A673 (cell line): ENCODE measurements at regions not wholly inside any gene's neighbourhood (a gene's known extent, or its start where the extent isn't known, plus 50 kb on each side); places are given as distances from the start of the nearest gene placed in this dataset.
"Not testable (repeated sequence)": the region's sequence is repeated elsewhere in the genome, so short reads cannot be mapped to it uniquely, and the experiment has no call there.

ENCODE experiments used
- BruUV-seq: library from RNA; stranded (reverse); fragments of 400-500 nt; replicated peaks from 2 replicates; lab custom pipeline; 2021; lab: Mats Ljungman, UMichigan
- CTCF ChIA-PET: fragments of 300-600 bp; sonication (Branson Sonifier 250); formaldehyde crosslinking; loops from one replicate; lab custom pipeline; 2022; ENCODE audit warnings: antibody characterized with exemption; lab: Charles Lee
- POLR2A ChIA-PET: fragments of 300-600 bp; sonication (Branson Sonifier 250); formaldehyde crosslinking; loops from one replicate; lab custom pipeline; 2022; ENCODE audit warnings: antibody characterized with exemption; ENCODE audit not compliant: low non-redundant PET; lab: Charles Lee
- DNase-seq: peaks from one replicate; pipeline ENCODE4 v3.0.0-alpha.2; 2015; ENCODE audit warnings: low spot score
- H3K27ac ChIP-seq: fragments of 200-600 bp; sonication (generic); 2 replicates; pipeline ENCODE4 v1.5.1; 2016; ENCODE audit warnings: mixed run types, low read depth, mild to moderate bottlenecking, mixed read lengths, antibody characterized with exemption, low read length; ENCODE audit not compliant: poor library complexity, severe bottlenecking
- H3K27me3 ChIP-seq: fragments of 200-600 bp; sonication (generic); replicated peaks from 2 replicates; pipeline ENCODE4 v1.6.1; 2017; ENCODE audit warnings: mixed run types, low read depth, mild to moderate bottlenecking, mixed read lengths, antibody characterized with exemption, low read length; ENCODE audit not compliant: insufficient read depth, poor library complexity
- H3K36me3 ChIP-seq: fragments of 200-600 bp; sonication (generic); 2 replicates; pipeline ENCODE4 v1.6.1; 2016; ENCODE audit warnings: mixed run types, mild to moderate bottlenecking, mixed read lengths, antibody characterized with exemption, low read length; ENCODE audit not compliant: insufficient read depth, poor library complexity, severe bottlenecking
- H3K4me1 ChIP-seq: fragments of 200-600 bp; sonication (generic); 2 replicates; pipeline ENCODE4 v1.6.1; 2017; ENCODE audit warnings: mixed run types, mild to moderate bottlenecking, mixed read lengths, antibody characterized with exemption, low read length; ENCODE audit not compliant: insufficient read depth, poor library complexity, severe bottlenecking
- H3K4me3 ChIP-seq: fragments of 200-600 bp; sonication (generic); 2 replicates; pipeline ENCODE4 v1.5.1; 2016; ENCODE audit warnings: low read depth, mixed run types, mild to moderate bottlenecking, mixed read lengths, low read length; ENCODE audit not compliant: poor library complexity, severe bottlenecking
- H3K9me3 ChIP-seq: fragments of 200-600 bp; sonication (generic); 2 replicates; pipeline ENCODE4 v1.6.1; 2016; ENCODE audit warnings: mixed run types, low read depth, mild to moderate bottlenecking, mixed read lengths, antibody characterized with exemption, low read length; ENCODE audit not compliant: poor library complexity, severe bottlenecking
- EZH2 ChIP-seq: fragments of 200-600 bp; sonication (generic); IDR thresholded peaks from 2 replicates; pipeline ENCODE4 v1.6.1; 2017; ENCODE audit warnings: borderline replicate concordance, low read depth, mild to moderate bottlenecking, mixed read lengths, antibody characterized with exemption, low read length; ENCODE audit not compliant: poor library complexity, severe bottlenecking
- intact Hi-C: fragments of 100-400 bp; cut with micrococcal nuclease; formaldehyde crosslinking; loops from one replicate; pipeline ENCODE4 v1.10.0; 2022; ENCODE audit not compliant: unreplicated experiment
- TF ChIP-seq, protein P1 (sequence below): fragments of 300-800, 200-600 bp; sonication (generic); conservative IDR thresholded peaks from 2 replicates; pipeline ENCODE4 v1.5.1; 2017; ENCODE audit warnings: low read depth, mild to moderate bottlenecking, antibody characterized with exemption, low read length, moderate library complexity, mixed read lengths

DNA sequence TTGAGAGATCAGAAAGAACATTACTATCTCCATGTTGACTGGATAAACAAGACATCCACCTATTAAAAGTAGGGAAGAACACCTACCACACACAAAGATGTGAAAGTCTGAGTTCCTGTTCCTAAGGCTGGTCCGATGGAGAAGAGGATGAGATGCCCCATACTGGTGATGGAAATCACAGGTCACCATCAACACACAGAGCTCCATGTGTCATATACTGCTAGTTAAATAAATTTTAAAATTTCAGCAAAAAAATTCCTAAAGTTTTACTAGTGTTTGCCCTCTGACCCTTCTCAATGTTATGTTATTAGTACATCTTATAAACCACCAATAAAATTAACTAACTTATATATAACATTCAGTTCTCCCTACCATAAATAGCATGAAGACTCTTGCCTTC, 59.1 kb downstream of the KCNA5 start:
- no peaks in the 10 kb centered on the region for H3K9me3 ChIP-seq
- ChIA-PET POLR2A (no interaction called here), CTCF (no interaction called here)
- DNase-seq = no peak
- no peak overlapping the region for H3K27ac ChIP-seq
- H3K4me1 ChIP-seq = no peaks in the 10 kb centered on the region
- H3K27me3 ChIP-seq = peaks cover 17% of the 10 kb centered on the region
- intact Hi-C loops = no loop called here
- no TSS peak for BruUV-seq
- TF ChIP-seq, protein P1, sequence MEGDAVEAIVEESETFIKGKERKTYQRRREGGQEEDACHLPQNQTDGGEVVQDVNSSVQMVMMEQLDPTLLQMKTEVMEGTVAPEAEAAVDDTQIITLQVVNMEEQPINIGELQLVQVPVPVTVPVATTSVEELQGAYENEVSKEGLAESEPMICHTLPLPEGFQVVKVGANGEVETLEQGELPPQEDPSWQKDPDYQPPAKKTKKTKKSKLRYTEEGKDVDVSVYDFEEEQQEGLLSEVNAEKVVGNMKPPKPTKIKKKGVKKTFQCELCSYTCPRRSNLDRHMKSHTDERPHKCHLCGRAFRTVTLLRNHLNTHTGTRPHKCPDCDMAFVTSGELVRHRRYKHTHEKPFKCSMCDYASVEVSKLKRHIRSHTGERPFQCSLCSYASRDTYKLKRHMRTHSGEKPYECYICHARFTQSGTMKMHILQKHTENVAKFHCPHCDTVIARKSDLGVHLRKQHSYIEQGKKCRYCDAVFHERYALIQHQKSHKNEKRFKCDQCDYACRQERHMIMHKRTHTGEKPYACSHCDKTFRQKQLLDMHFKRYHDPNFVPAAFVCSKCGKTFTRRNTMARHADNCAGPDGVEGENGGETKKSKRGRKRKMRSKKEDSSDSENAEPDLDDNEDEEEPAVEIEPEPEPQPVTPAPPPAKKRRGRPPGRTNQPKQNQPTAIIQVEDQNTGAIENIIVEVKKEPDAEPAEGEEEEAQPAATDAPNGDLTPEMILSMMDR = no peak
- no peak for TF ChIP-seq EZH2
- no peaks in the 10 kb centered on the region for H3K36me3 ChIP-seq
- H3K4me3 ChIP-seq = no peak overlapping the region

DNA sequence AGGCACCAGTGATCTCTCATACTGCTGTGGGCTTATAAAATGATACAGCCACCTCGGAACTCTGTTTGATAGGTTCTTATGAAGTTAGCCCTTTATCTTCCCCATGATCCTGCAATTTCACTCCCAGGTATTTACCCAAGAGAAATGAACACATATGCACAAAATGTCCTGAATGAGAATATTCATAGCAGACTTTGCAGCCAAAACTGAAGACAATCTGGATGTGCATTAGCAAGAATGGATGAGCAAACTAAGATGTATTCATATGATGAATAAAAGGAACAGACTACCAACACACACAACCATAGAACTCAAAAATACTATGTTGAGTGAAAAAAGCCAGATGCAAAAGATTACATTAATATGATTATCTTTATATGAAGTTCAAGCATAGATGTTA, 66.7 kb downstream of the KCNA5 start:
- no peak for DNase-seq
- Histone ChIP-seq H3K4me1 (no peaks in the 10 kb centered on the region), H3K4me3 (no peak overlapping the region), H3K36me3 (no peaks in the 10 kb centered on the region), H3K27ac (no peak overlapping the region), H3K9me3 (no peaks in the 10 kb centered on the region), H3K27me3 (peaks cover 32% of the 10 kb centered on the region)
- POLR2A ChIA-PET = no interaction called here
- intact Hi-C loops = no loop called here
- BruUV-seq = no TSS peak
- TF ChIP-seq EZH2 = no peak
- TF ChIP-seq, protein P1 = no peak
- CTCF ChIA-PET = no interaction called here

DNA sequence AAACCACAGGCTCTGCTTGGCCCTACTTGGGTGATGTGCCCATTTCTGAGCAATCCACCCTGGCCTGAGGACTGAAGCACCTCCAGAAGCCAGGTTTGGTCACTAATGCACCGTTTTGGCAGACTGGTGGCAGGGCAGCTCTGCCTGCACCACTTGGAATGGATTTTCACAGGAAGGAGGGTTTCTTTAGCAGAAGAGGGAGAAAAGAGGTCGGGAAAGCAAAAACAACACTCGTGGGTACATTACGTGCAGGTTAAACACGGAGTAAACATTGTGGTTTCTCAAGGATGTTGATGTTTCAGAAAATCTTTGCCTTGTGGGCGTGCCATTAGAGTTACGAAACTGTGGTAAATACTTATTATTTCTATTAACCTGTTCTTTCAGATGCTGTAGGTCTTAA, 70.8 kb downstream of the KCNA5 start:
- no peak overlapping the region for H3K4me3 ChIP-seq
- H3K27ac ChIP-seq = no peak overlapping the region
- no peak for TF ChIP-seq EZH2
- TF ChIP-seq, protein P1 = no peak
- CTCF ChIA-PET = no interaction called here
- DNase-seq = no peak
- H3K27me3 ChIP-seq = peaks cover 24% of the 10 kb centered on the region
- no TSS peak for BruUV-seq
- no peaks in the 10 kb centered on the region for H3K36me3 ChIP-seq
- H3K4me1 ChIP-seq = no peaks in the 10 kb centered on the region
- POLR2A ChIA-PET = no interaction called here
- intact Hi-C loops = no loop called here
- no peaks in the 10 kb centered on the region for H3K9me3 ChIP-seq

DNA sequence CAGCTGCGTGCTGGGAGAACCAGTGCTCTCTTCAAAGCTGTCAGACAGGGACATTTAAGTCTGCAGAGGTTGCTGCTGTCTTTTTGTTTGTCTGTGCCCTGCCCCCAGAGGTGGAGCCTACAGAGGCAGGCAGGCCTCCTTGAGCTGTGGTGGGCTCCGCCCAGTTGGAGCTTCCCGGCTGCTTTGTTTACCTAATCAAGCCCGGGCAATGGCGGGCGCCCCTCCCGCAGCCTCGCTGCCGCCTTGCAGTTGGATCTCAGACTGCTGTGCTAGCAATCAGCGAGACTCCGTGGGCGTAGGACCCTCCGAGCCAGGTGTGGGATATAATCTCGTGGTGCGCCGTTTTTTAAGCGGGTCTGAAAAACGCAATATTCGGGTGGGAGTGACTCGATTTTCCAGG, 78.1 kb downstream of the KCNA5 start:
- DNase-seq, H3K36me3 ChIP-seq, intact Hi-C loops, CTCF ChIA-PET, BruUV-seq, H3K27me3 ChIP-seq, H3K9me3 ChIP-seq, H3K27ac ChIP-seq, H3K4me3 ChIP-seq, H3K4me1 ChIP-seq, POLR2A ChIA-PET: not testable (repeated sequence)

DNA sequence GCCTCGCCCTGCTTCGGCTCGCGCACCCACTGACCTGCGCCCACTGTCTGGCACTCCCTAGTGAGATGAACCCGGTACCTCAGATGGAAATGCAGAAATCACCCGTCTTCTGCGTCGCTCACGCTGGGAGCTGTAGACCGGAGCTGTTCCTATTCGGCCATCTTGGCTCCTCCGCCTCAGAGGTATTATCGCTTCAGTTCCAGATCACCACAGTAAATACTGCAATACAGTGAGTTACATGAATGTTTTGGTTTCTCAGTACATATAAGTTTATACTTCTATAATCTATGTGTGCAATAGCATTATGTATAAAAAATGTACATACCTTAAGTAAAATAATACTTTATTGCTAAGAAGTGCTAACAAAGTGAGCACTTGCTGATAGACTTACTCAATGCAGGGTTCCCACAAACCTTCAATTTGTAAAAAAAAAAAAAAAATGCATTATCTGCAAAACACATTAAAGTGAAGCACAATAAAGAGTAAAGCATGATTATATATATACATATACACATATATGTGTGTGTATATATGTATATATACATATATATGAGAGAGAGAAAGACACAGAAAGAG, 78.7 kb downstream of the KCNA5 start:
- intact Hi-C loops, H3K27ac ChIP-seq, H3K36me3 ChIP-seq, POLR2A ChIA-PET, H3K4me1 ChIP-seq, CTCF ChIA-PET, H3K27me3 ChIP-seq, BruUV-seq, DNase-seq, H3K4me3 ChIP-seq, H3K9me3 ChIP-seq: not testable (repeated sequence)
